Peyer's patch (tissue), 4 donors: ENCODE measurements at regions not wholly inside any gene's neighbourhood (a gene's known extent, or its start where the extent isn't known, plus 50 kb on each side); places are given as distances from the start of the nearest gene placed in this dataset.

ENCODE experiments used
- DNase-seq, 3 donors: peaks; one replicate each; pipeline ENCODE4 v3.0.0-alpha.2; 2017 to 2019
- H3K27ac ChIP-seq, 4 donors: fragments of 200-600 bp; sonication (generic); one replicate each; pipeline ENCODE4 v1.5.1; 2016 to 2019
- H3K27me3 ChIP-seq, 2 donors: fragments of 200-600 bp; sonication (generic); one replicate each; pipeline ENCODE4 v1.5.1; 2019
- H3K36me3 ChIP-seq, 3 donors: fragments of 200-600 bp; sonication (generic); one replicate each; pipeline ENCODE4 v1.5.1; 2016 to 2019
- H3K4me1 ChIP-seq, 4 donors: fragments of 200-600 bp; sonication (generic); one replicate each; pipeline ENCODE4 v1.5.1; 2016 to 2019
- H3K4me3 ChIP-seq, 4 donors: fragments of 200-600 bp; sonication (generic); 1 replicate in 3 of 4; 2 replicates in 1 of 4; pipeline ENCODE4 v1.5.1; 2016 to 2019; ENCODE audit warnings: mild to moderate bottlenecking in 1 of 4
- H3K9me3 ChIP-seq, 4 donors: fragments of 200-600 bp; sonication (generic); one replicate each; pipeline ENCODE4 v1.5.1; 2016 to 2019; ENCODE audit warnings: mild to moderate bottlenecking in 1 of 4
- CTCF ChIP-seq, 6 experiments: fragments of 450-650 bp in 4 of 6; fragments of 200-600 bp in 2 of 6; sonication (generic) in 1 of 6; IDR thresholded peaks; one replicate each; pipeline ENCODE4 v1.5.1; 2017 to 2019; ENCODE audit warnings: antibody characterized with exemption in 6 of 6, mild to moderate bottlenecking in 3 of 6, moderate library complexity in 1 of 6
- POLR2A ChIP-seq, 2 donors: fragments of 450-650 bp; IDR thresholded peaks; one replicate each; pipeline ENCODE4 v1.5.1; 2017; ENCODE audit warnings: antibody characterized with exemption in 2 of 2, mild to moderate bottlenecking in 2 of 2, moderate library complexity in 2 of 2

GRCh38 chr19:32273483-32273882 is 71.9 kb upstream of the ZNF507 start:
- no peaks in the 10 kb centered on the region for H3K27me3 ChIP-seq
- H3K27ac ChIP-seq = no peak overlapping the region
- DNase-seq = no peak
- H3K9me3 ChIP-seq = no peaks in the 10 kb centered on the region
- no peaks in the 10 kb centered on the region for H3K36me3 ChIP-seq
- no peak overlapping the region for H3K4me3 ChIP-seq
- no peaks in the 10 kb centered on the region for H3K4me1 ChIP-seq
- TF ChIP-seq CTCF (IDR thresholded peaks at IDR 0.05) (no peak), POLR2A (IDR thresholded peaks at IDR 0.05) (no peak)

GRCh38 chr19:32287086-32287485 is 58.3 kb upstream of the ZNF507 start:
- no peak for TF ChIP-seq CTCF (IDR thresholded peaks at IDR 0.05)
- DNase-seq = no peak
- Histone ChIP-seq H3K27ac (no peak overlapping the region), H3K27me3 (no peaks in the 10 kb centered on the region), H3K9me3 (no peaks in the 10 kb centered on the region), H3K4me1 (no peaks in the 10 kb centered on the region), H3K36me3 (no peaks in the 10 kb centered on the region), H3K4me3 (no peak overlapping the region)

GRCh38 chr19:32287811-32288227 is 57.6 kb upstream of the ZNF507 start:
- TF ChIP-seq POLR2A (IDR thresholded peaks at IDR 0.05) (no peak), CTCF (IDR thresholded peaks at IDR 0.05) (peak in 4 of 6 experiments; percentile 22 to 66 (median 54))
- H3K27ac ChIP-seq = no peak overlapping the region
- H3K4me3 ChIP-seq = no peak overlapping the region
- no peaks in the 10 kb centered on the region for H3K9me3 ChIP-seq
- H3K36me3 ChIP-seq = no peaks in the 10 kb centered on the region
- H3K27me3 ChIP-seq = no peaks in the 10 kb centered on the region
- no peaks in the 10 kb centered on the region for H3K4me1 ChIP-seq
- DNase-seq = peak; percentile 18 to 85 (median 72)

GRCh38 chr19:32289566-32290210 is 55.7 kb upstream of the ZNF507 start:
- no peak overlapping the region for H3K27ac ChIP-seq
- no peaks in the 10 kb centered on the region for H3K27me3 ChIP-seq
- no peak for DNase-seq
- H3K9me3 ChIP-seq = no peaks in the 10 kb centered on the region
- TF ChIP-seq POLR2A (IDR thresholded peaks at IDR 0.05) (no peak), CTCF (IDR thresholded peaks at IDR 0.05) (no peak)
- H3K4me3 ChIP-seq = no peak overlapping the region
- no peaks in the 10 kb centered on the region for H3K36me3 ChIP-seq
- no peaks in the 10 kb centered on the region for H3K4me1 ChIP-seq

GRCh38 chr19:32291876-32292275 is 53.5 kb upstream of the ZNF507 start:
- DNase-seq = no peak
- no peaks in the 10 kb centered on the region for H3K9me3 ChIP-seq
- no peak overlapping the region for H3K4me3 ChIP-seq
- H3K36me3 ChIP-seq = no peaks in the 10 kb centered on the region
- TF ChIP-seq POLR2A (IDR thresholded peaks at IDR 0.05) (no peak), CTCF (IDR thresholded peaks at IDR 0.05) (no peak)
- no peaks in the 10 kb centered on the region for H3K27me3 ChIP-seq
- no peak overlapping the region for H3K27ac ChIP-seq
- H3K4me1 ChIP-seq = no peaks in the 10 kb centered on the region
